GM19025 (cell line): ENCODE measurements at regions not wholly inside any gene's neighbourhood (a gene's known extent, or its start where the extent isn't known, plus 50 kb on each side); places are given as distances from the start of the nearest gene placed in this dataset.
"Not testable (repeated sequence)": the region's sequence is repeated elsewhere in the genome, so short reads cannot be mapped to it uniquely, and the experiment has no call there.

ENCODE experiments used
- ATAC-seq: cut with Tn5 transposase; IDR thresholded peaks from one replicate; pipeline ENCODE4 v1.9.1; 2021; ENCODE audit warnings: mild to moderate bottlenecking, low read depth, moderate library complexity; ENCODE audit not compliant: unreplicated experiment

GRCh38 chr22:46039535-46039934, 62.6 kb upstream of the WNT7B start:
- ATAC-seq: no peak

GRCh38 chr22:46040471-46041465, 63.8 kb upstream of the WNT7B start:
- ATAC-seq: no peak

- no peak for ATAC-seq
Measured at GRCh38 chr22:46041642-46042041, 64.7 kb upstream of the WNT7B start.

- ATAC-seq: no peak
Measured at GRCh38 chr22:46042786-46043185, 65.8 kb upstream of the WNT7B start.

GRCh38 chr22:46043339-46043738, 66.4 kb upstream of the WNT7B start:
- ATAC-seq: no peak

GRCh38 chr22:46043816-46044620, 67.1 kb upstream of the WNT7B start:
- ATAC-seq: no peak

GRCh38 chr22:46044621-46045458, 67.9 kb upstream of the WNT7B start:
- no peak for ATAC-seq

GRCh38 chr22:46045459-46046298, 68.7 kb upstream of the WNT7B start:
- no peak for ATAC-seq

- no peak for ATAC-seq
Measured at GRCh38 chr22:46046299-46046685, 69.3 kb upstream of the WNT7B start.

- no peak for ATAC-seq
Measured at GRCh38 chr22:46047226-46047625, 70.3 kb upstream of the WNT7B start.

- no peak for ATAC-seq
Measured at GRCh38 chr22:46047841-46048595, 71.1 kb upstream of the WNT7B start.

- ATAC-seq: not testable (repeated sequence)
Measured at GRCh38 chr22:46048661-46049060, 71.7 kb upstream of the WNT7B start.

- no peak for ATAC-seq
Measured at GRCh38 chr22:46049726-46050450, 72.9 kb upstream of the WNT7B start.

- ATAC-seq: no peak
Measured at GRCh38 chr22:46050451-46050845, 73.5 kb upstream of the WNT7B start.

- no peak for ATAC-seq
Measured at GRCh38 chr22:46050916-46051614, 74.1 kb upstream of the WNT7B start.

- ATAC-seq: no peak
Measured at GRCh38 chr22:46051646-46052045, 74.7 kb upstream of the WNT7B start.

- ATAC-seq: no peak
Measured at GRCh38 chr22:46052331-46052771, 75.4 kb upstream of the WNT7B start.
